HG03280 (cell line): ENCODE measurements at regions not wholly inside any gene's neighbourhood (a gene's known extent, or its start where the extent isn't known, plus 50 kb on each side); places are given as distances from the start of the nearest gene placed in this dataset.

ENCODE experiments used
- ATAC-seq: cut with Tn5 transposase; IDR thresholded peaks from one replicate; pipeline ENCODE4 v1.9.1; 2021; ENCODE audit warnings: mild to moderate bottlenecking, moderate library complexity; ENCODE audit not compliant: unreplicated experiment

GRCh38 chr4:31343061-31343460, 622.9 kb downstream of the PCDH7 start:
- no peak for ATAC-seq

GRCh38 chr4:31349907-31350306, 629.7 kb downstream of the PCDH7 start:
- no peak for ATAC-seq

- no peak for ATAC-seq
Measured at GRCh38 chr4:31351695-31352094, 631.5 kb downstream of the PCDH7 start.

GRCh38 chr4:31356839-31357238, 636.7 kb downstream of the PCDH7 start:
- ATAC-seq, result no peak

GRCh38 chr4:31360786-31361185, 640.6 kb downstream of the PCDH7 start:
- no peak for ATAC-seq

- no peak for ATAC-seq
Measured at GRCh38 chr4:31362756-31363155, 642.6 kb downstream of the PCDH7 start.

- ATAC-seq, result no peak
Measured at GRCh38 chr4:31365006-31365690, 645.0 kb downstream of the PCDH7 start.

GRCh38 chr4:31366041-31366440, 645.9 kb downstream of the PCDH7 start:
- no peak for ATAC-seq

- peak; percentile 84 for ATAC-seq
Measured at GRCh38 chr4:31370866-31371465, 650.8 kb downstream of the PCDH7 start.

- ATAC-seq, result no peak
Measured at GRCh38 chr4:31374256-31374960, 654.2 kb downstream of the PCDH7 start.

GRCh38 chr4:31375936-31376335, 655.8 kb downstream of the PCDH7 start:
- ATAC-seq, result no peak

GRCh38 chr4:31379364-31379763, 659.2 kb downstream of the PCDH7 start:
- ATAC-seq, result no peak

- ATAC-seq, result no peak
Measured at GRCh38 chr4:31383767-31384166, 663.6 kb downstream of the PCDH7 start.

GRCh38 chr4:31390849-31391248, 670.7 kb downstream of the PCDH7 start:
- ATAC-seq, result no peak

- ATAC-seq, result no peak
Measured at GRCh38 chr4:31391976-31392375, 671.8 kb downstream of the PCDH7 start.

GRCh38 chr4:31392923-31393322, 672.8 kb downstream of the PCDH7 start:
- no peak for ATAC-seq

GRCh38 chr4:31408121-31408520, 688.0 kb downstream of the PCDH7 start:
- no peak for ATAC-seq

GRCh38 chr4:31411565-31411964, 691.4 kb downstream of the PCDH7 start:
- no peak for ATAC-seq

- no peak for ATAC-seq
Measured at GRCh38 chr4:31415629-31416028, 695.5 kb downstream of the PCDH7 start.

- ATAC-seq, result no peak
Measured at GRCh38 chr4:31416498-31416897, 696.3 kb downstream of the PCDH7 start.

GRCh38 chr4:31417040-31417439, 696.9 kb downstream of the PCDH7 start:
- no peak for ATAC-seq

- ATAC-seq, result no peak
Measured at GRCh38 chr4:31422006-31422405, 701.8 kb downstream of the PCDH7 start.
